Astrocyte of the cerebellum (primary cell): ENCODE measurements at regions not wholly inside any gene's neighbourhood (a gene's known extent, or its start where the extent isn't known, plus 50 kb on each side); places are given as distances from the start of the nearest gene placed in this dataset.

Source experiments
- DNase-seq: peaks from one replicate; pipeline ENCODE4 v3.0.0-alpha.2; 2011; ENCODE audit warnings: low read depth
- H3K4me3 ChIP-seq: 2 replicates; pipeline ENCODE4 v1.5.1; 2011; ENCODE audit warnings: mild to moderate bottlenecking, low read depth, low read length, moderate library complexity
- CTCF ChIP-seq: IDR thresholded peaks from 2 replicates; pipeline ENCODE4 v1.5.1; 2012; ENCODE audit warnings: low read length, low read depth, moderate library complexity, mild to moderate bottlenecking; ENCODE audit errors: missing control alignments
- in situ Hi-C: cut with HindIII; loops from 2 replicates; pipeline ENCODE4 v1.10.0; 2017; ENCODE audit warnings: low sequenced_read_pairs

GRCh38 chr7:54252256-54253035, 289.7 kb upstream of the VSTM2A start:
- DNase-seq = no peak
- in situ Hi-C loops = no loop called here
- H3K4me3 ChIP-seq = no peak overlapping the region
- TF ChIP-seq CTCF = no peak

GRCh38 chr7:54253036-54253373, 289.2 kb upstream of the VSTM2A start:
- TF ChIP-seq CTCF = no peak
- no peak overlapping the region for H3K4me3 ChIP-seq
- in situ Hi-C loops = no loop called here
- DNase-seq = no peak

- in situ Hi-C loops = no loop called here
- DNase-seq = no peak
- no peak overlapping the region for H3K4me3 ChIP-seq
- no peak for TF ChIP-seq CTCF
Measured at GRCh38 chr7:54255242-54255641, 286.9 kb upstream of the VSTM2A start.

GRCh38 chr7:54259185-54259584, 283.0 kb upstream of the VSTM2A start:
- in situ Hi-C loops = no loop called here
- no peak overlapping the region for H3K4me3 ChIP-seq
- no peak for TF ChIP-seq CTCF
- no peak for DNase-seq

GRCh38 chr7:54260941-54261371, 281.2 kb upstream of the VSTM2A start:
- no peak overlapping the region for H3K4me3 ChIP-seq
- no peak for TF ChIP-seq CTCF
- DNase-seq = peak; percentile 89
- in situ Hi-C loops = no loop called here

GRCh38 chr7:54278847-54279246, 263.3 kb upstream of the VSTM2A start:
- no peak for TF ChIP-seq CTCF
- H3K4me3 ChIP-seq = no peak overlapping the region
- in situ Hi-C loops = no loop called here
- DNase-seq = no peak
